NCI-H1105 treated with DMSO at 0.1 percent for 48 hours (cell line): ENCODE measurements at regions not wholly inside any gene's neighbourhood (a gene's known extent, or its start where the extent isn't known, plus 50 kb on each side); places are given as distances from the start of the nearest gene placed in this dataset.
A peak's percentile ranks its signal among the peaks of the same experiment; 100 is the strongest.
"Not testable (repeated sequence)": the region's sequence is repeated elsewhere in the genome, so short reads cannot be mapped to it uniquely, and the experiment has no call there.

Experiments
- DNase-seq: peaks from one replicate; lab custom pipeline; 2025; lab: John Stamatoyannopoulos, UW

DNA sequence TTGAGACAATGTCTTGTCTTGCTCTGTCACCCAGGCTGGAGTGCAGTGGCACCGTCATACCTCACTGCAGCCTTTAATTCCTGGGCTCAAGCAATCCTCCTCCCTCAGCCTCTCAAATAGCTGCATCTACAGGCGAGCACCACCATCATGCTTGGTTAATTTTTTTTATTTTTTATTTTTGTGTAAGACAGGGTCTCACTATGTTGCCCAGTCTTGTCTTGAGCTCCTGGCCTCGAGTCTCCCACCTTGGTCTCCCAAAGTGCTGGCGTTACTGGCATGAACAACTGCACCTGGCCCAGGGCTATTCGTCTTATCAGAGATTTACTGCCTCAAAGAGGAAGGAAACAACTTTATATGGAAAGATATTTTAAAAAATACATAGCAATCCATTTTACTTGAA lies 102.8 kb upstream of the NUPR2 start:
- DNase-seq, result no peak

DNA sequence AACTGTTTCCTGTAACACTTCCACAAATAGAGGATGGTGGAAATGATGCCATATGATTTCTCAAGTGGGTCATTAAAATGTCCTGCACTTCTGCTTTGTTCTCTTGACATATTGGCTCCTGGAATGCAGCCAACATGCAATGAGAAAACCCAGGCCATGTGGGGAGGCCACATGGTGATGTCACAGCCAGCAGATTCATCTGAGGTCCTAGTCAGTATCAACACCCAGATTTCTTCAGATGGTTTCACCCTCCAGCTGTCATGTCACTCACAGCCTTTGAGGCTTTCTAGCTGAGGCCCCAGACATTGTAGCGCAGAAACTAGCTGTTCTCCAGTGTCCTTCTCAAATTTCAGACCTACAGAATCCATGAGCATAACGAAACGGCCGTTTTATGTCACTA lies 102.3 kb upstream of the NUPR2 start:
- peak; percentile 54 for DNase-seq

DNA sequence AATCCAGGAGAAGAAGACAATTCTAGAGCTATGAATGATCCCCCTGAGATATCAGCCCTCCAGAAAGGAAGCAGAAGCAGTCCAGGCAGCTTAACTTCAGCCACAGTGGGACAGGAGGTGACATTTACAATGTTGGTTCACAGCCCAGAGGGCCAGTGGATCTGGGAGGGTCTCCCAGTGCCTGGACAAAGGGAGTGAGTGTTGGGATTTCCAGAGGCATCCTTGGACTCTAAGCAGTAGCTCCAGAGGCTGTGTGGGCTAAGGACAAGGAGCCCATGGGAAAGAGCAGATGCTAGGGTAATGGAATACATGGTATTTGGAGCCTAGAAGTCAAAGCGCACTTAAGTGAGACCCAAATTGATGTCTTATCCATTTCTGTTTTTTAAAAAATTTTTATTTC lies 97.4 kb upstream of the NUPR2 start:
- DNase-seq, result no peak

DNA sequence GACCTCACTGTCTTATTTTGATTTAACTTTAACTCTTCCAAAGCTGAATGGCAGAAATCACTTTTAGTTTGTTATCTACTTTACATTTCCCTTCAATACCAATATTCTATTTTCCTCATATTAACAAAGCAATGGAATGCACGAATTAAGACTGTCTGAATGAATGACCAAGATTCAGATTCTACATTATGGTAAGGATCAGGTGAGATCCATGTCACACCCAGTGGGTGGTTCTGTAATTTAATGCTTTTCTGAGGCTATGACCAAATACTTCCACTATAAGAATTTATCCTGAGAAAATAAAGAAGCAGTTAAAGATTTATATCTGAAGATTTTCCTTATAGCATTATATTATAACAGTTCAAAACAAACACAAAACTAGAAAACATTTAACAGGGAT lies 90.2 kb upstream of the NUPR2 start:
- no peak for DNase-seq

DNA sequence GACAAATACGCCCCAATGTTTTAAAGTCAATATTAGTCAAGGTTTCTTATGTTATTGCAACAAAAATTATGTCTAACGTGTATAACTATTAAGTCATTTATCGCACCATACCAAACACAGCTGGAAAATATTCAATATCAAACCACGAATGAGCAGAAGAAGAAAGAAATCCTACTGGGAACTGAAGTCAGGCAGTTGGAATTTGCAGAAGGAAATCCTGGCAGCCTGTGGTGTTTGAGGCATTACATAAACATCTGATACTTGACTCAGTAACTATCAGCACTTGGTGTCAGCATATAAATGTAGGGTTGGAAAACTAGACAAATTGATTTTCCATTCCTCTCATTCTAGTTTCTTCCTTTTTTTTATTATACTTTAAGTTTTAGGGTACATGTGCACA lies 83.4 kb upstream of the NUPR2 start:
- no peak for DNase-seq

DNA sequence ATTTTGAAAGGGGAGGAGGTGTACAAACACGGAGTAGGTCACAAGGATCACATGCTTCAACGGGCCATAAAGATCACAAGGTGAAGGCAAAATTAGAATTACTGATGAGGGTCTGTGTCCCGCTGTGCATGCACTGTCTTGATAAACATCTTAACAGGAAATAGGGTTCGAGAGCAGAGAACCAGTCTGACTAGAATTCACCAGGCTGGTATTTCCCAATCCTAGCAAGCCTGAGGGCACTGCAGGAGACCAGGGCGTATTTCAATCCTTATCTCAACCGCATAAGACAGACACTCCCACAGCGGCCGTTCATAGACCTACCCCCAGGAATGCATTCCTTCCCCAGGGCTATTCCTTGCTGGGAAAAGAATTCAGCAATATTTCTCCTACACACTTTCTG lies 80.0 kb upstream of the NUPR2 start:
- DNase-seq, result not testable (repeated sequence)

DNA sequence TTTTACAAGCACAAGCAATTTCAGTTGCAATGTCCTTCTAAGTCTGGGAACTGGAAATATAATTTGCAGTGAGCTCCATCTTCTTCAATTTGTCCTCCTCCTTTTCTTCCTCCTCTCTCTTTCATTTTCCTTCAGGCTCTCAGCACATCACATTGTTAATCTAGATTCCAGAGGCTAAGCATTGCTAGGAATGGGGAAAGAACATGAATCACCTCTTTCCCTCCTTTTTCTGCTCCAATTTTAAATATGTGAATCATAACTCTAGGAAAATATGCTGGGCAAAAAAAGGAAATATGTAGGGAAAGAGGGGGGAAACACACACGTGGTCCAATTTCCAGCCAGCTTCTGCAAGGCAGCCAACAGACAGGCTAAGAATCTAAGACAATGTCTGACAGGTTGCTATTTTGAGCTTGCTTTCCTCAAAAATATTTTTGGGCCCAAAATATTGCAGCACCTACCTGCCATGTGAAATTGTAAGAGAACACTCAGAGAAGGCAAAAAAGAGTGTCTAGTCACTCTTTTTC lies 72.7 kb upstream of the NUPR2 start:
- no peak for DNase-seq

DNA sequence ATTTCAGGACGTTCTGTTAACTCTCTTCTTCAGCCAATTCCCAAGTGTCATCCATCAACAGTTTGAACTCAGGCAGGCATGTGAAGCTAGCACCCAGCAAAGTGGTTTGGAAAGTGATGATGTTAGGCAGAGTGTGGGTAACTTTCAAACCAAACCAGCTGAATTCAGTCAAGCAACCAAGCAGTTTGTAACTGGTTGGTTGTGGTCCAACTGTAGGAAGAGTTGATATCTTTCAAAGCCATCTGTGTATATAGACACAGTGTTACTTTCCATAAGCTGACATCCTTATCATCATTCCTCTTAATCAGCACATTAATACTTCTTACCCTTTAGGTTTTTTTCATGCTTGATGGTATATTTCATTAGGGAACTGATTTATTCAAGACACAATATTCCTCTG lies 72.2 kb upstream of the NUPR2 start:
- DNase-seq, result no peak

DNA sequence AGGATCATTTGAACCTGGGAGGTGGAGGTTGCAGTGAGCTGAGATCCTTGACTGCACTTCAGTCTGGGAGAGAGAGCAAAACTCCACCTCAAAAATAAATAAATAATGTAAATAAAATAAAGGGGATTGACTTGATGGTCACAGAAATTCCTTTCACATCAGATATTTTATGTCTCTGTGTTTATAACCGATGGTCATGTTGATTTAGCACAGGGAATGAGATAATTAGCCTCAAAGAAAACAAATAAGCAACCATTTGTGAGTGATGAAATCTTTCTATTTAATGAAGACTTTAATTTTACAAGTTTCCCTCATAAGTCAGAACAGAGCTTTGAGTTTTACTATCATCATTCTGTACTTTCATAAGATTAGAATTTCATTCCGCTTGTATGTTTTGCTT lies 64.8 kb upstream of the NUPR2 start:
- DNase-seq, result no peak

DNA sequence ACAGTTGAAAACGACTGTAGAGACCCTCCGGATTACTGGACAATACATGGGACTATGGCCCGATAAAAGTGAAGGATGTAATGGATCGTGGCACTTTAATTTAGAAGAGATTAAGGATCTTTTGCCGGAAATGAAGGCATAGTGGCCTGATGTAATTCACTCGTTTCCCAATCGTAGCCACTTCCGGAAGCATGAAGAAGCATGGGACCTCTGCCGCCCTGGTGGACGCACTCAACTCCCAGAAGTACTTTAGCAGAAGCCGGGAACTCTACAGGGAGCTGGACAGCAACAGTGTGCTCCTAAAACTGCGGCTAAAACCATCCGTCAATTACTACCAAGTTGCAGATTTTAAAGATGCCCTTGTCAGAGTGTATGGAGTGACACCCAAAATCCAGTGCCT lies 59.6 kb upstream of the NUPR2 start:
- no peak for DNase-seq

DNA sequence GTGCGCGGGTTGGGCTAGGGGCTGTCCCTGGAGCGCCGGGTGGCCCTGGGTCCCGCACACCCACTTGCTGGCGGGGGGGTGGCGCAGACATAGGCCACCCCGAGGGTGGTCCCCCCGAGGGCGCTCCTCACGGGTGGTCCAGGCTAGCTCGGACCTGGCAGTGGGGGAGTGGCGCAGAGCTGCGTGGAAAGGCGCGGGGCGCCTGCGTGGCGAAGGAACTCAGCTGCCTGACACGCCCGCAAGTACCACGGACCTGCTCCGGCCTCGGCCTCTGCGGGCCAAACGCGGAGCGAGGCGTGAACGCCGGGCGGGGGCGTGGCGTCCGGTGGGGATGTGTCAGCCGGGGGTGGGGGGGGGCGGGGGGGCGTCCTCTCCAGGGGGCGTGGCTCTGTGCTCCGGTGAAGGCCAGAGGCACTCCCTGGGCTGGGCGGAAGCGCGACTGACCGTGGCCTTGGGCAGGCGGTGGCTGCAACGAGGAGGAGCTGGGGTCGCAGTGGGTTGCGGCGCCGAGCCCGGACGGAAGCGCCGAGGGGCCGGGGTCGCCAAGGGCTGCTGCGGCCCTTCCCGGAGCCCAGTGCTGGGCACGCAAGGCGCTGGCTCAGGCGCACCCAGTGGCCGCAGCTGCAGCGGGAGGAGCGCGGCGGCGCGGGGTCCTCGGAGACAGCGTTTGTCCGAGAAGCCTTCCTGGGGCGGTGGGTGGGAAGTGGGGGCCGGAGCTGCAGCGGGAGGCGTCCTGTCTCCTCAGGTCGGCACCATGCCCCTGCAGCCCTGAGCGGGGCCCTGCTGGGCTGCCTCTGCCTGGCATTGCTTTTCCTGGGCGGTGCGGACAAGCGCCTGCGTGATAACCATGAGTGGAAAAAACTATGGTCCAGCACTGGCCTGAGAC lies 58.9 kb upstream of the NUPR2 start:
- no peak for DNase-seq

DNA sequence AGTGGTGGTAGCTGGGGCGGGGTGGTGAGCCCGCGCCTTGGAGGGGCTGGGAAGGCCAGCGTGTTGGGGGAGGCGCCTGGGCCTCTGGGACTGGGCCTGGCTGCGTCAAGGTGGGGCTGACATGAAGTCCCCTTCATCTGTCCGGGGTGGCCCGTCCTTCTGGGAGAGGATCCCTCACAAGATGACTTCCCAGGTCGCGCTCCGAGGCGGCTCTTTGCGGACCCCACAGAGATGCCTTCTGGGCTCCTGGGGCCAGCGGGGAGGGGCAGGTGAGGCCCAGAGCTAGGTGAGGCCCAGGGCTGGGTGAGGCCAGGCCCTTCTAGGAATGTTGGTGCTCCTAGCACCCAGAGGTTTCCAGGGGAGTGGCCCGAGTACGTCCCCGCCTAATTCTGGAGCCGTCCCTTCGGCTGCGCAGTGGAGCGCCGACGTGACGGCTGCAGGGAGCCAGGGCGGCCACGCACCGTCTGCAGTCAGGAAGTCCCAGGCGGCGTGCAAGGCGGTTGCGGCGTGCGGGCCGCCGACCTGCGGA lies 58.2 kb upstream of the NUPR2 start:
- DNase-seq, result no peak
